Ecto neural progenitor cell (in vitro differentiated cells): ENCODE measurements at regions not wholly inside any gene's neighbourhood (a gene's known extent, or its start where the extent isn't known, plus 50 kb on each side); places are given as distances from the start of the nearest gene placed in this dataset.
"Not testable (repeated sequence)": the region's sequence is repeated elsewhere in the genome, so short reads cannot be mapped to it uniquely, and the experiment has no call there.

Experiments
- DNase-seq: peaks from one replicate; pipeline ENCODE4 v3.0.0-alpha.2; 2018; ENCODE audit warnings: low spot score

DNA sequence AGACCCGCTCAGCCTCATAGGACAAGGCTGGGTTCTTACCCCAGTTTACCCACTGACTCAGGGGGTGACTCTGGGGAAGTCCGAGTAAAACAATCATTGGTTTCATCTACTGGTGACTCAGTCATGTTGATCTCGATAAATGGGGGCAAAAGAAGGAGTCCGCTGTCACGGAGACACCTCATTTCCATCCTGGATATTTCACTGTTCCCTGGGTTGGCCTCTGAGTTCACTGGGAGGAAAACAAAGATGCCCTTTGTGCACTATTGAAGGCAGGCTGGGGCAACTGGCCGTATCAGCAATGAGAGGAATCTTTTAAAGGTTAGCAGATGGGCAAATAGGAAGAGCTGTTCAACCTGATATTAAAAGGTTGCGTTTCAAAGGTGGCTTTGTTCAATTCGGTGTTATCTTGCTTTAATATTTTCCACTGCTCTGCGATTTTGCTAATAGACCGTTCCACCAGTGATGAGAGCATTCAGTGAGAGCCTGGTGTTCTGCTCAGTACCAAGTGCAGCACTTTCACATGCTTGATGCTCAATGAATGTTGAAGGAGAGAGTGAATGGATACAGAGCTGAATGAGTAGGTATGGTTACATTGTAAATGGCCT, 110.2 kb upstream of the EGFLAM start:
- DNase-seq = no peak

GRCh38 chr5:38143384-38143783, 115.0 kb upstream of the EGFLAM start:
- DNase-seq = no peak

DNA sequence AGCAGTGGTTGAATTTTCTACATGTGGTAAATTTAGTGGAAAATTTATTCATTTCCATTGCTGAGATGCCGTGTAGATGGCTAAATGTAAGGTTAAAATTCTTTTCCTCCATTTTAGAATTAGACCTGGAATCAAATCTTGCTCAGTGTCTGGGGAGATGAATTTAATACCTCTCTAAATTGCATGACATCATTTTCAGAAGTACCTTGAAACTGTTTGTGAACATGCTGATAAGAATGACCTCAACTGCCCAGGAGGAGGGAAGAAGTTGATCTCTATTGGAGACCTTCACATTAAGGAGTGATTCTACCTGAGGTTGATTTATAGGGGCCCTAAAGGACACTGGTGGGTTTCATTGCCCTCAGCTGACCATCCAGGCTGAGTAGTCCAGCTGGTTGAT, 116.7 kb upstream of the EGFLAM start:
- DNase-seq = no peak

DNA sequence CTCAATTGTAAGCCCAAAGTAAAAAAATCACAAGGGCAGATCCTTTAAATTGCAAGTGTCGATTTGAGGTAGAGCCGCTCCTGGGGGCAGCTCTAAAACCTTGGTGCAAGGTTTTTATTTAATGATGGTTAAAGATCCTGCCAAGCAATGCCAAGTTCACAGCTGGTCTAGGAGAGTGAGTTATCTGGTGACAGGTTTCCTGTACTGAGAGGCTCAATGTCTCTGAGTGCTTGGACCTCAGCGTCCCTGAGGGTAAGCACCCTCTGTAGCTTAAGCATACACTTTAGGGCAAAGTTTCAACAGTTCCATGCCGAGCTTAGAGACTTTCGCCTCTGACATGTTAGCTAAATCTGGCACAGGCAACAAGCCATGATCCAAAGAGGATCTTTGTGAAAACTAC, 119.8 kb upstream of the EGFLAM start:
- no peak for DNase-seq

- DNase-seq = no peak
Observed at GRCh38 chr5:38135486-38136039, 122.8 kb upstream of the EGFLAM start.

GRCh38 chr5:38134810-38135209, 123.5 kb upstream of the EGFLAM start:
- no peak for DNase-seq

DNA sequence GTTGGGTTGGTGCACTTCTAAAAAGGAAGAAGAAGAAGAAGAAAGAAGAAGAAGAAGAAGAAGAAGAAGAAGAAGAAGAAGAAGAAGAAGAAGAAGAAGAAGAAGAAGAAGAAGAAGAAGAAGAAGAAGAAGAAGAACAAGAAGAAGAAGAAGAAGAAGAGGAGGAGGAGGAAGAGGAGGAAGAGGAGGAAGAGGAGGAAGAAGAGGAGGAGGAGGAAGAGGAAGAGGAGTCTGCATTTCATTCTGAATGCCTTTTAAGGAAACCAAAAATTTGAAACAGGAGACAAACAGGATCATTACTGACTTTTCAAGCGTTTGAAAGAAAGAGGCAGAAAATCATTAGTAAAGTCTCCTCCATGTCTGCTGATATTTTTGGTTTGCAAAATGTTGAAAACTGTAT, 124.1 kb upstream of the EGFLAM start:
- not testable (repeated sequence) for DNase-seq

GRCh38 chr5:38131686-38132085, 126.7 kb upstream of the EGFLAM start:
- DNase-seq = no peak

DNA sequence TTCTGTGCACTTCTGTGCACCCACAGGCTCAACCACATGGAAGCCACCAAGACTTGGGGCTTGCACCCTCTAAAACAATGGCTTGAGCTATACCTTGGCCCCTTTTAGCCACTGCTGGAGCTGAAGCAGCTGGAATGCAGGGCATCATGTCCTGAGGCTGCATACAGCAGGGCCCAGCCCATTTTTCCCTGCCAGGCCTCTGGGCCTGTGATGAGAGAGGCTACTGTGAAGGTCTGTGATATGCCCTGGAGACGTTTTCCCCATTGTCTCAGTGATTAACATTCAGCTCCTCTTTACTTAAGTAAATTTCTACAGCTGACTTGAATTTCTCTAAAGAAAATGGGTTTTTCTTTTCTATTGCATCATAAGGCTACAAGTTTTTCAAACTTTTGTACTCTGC, 134.0 kb upstream of the EGFLAM start:
- no peak for DNase-seq

DNA sequence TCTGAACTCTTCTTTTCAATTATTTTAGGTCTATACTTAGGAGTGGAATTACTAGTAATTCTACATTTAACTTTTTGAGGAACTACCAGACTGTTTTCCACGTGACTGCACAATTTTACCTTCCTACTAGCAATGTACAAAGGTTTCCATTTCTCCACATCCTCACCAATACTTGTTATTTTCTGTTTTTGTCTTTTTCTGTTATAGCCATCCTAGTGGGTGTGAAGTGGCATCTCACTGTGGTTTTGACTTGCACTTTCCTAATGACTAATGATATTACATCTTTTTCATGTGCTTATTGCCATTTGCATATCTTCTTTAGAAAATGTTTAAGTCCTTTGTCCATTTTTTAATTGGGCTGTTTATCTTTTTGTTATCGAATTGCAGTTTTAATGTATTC, 136.9 kb upstream of the EGFLAM start:
- no peak for DNase-seq

- DNase-seq = no peak
Observed at GRCh38 chr5:38119836-38120235, 138.5 kb upstream of the EGFLAM start.

GRCh38 chr5:38117784-38118479, 140.4 kb upstream of the EGFLAM start:
- no peak for DNase-seq

DNA sequence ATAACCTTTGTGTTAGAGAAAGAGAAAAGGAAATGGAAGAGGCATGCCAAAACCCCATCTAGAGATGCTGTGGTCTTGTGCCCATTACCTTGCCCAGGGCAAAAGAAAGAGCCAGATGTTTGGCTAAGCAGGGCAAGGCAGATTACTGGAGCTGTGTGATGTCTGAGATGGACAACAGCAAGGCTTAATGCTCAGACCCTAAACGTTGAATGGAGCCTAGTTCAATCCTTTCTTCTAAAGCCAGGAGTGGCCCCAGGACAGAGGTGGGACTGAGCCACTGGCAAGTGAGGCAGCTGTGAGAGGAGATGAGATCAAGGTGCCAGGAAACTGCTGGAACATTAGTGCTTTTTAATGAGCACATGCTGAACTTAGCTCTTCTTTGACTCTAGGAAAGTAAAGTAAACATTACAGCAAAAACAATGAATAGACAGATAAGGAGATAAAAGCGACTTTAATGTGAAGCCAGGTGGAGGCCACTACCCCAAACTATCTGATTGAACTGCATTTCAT, 143.0 kb upstream of the EGFLAM start:
- no peak for DNase-seq

DNA sequence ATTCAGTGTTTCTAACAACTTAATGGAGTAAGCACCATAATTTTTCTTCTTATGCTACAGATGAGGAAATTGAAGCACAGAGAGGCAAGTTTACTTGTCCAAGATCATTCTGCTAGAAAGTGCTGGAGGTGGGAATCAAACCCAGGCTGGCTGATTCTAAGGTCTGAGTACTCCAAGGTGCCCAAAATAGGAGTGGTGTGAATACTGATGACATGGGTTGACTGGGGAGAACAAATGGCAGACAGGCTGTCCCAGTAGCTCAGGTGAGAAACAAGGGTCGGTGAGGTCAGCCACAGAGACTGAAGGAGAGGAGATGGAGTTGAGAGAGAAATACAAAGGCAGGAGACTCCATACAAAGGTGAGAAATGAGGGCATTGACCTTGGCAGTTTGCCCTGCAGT, 144.5 kb upstream of the EGFLAM start:
- DNase-seq = no peak

DNA sequence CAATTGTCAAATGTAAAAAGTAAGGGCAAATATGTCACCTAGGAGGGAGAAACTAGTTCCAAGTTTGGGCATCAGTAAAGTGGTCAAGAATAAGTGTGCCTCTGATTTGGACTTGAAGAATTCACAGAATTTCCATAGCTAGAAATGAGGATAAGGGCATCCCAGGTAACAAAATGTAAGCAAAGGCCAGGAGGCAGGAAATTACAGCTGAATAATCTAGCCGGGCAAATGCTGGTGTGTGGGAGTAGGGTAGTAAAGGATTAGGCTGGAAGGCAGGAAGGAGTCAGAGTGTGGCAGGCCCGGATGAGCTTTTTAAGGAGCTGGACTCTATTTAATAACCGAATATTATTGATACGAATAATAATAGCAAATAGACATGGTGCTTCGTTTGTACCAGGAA, 144.9 kb upstream of the EGFLAM start:
- no peak for DNase-seq

DNA sequence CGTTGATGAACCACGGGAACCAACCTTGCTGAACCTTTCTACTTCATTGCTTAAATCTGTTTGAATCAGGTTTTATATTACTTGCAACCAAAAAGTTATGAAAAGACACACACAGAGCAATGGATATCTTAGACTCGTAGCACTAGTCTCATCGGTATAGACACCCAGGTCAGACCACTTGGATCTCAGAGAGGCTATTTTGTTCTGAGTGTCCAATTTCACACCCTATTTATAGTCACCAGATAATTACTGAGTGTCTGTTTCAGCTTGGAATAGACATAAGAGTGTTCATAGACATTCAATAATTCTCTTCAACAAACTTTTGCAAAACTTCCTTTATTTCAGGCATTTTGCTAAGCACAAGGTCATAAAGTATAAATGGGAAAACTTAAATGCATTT, 145.4 kb upstream of the EGFLAM start:
- no peak for DNase-seq

GRCh38 chr5:38110130-38110529, 148.2 kb upstream of the EGFLAM start:
- no peak for DNase-seq

GRCh38 chr5:38107096-38107495, 151.3 kb upstream of the EGFLAM start:
- no peak for DNase-seq

DNA sequence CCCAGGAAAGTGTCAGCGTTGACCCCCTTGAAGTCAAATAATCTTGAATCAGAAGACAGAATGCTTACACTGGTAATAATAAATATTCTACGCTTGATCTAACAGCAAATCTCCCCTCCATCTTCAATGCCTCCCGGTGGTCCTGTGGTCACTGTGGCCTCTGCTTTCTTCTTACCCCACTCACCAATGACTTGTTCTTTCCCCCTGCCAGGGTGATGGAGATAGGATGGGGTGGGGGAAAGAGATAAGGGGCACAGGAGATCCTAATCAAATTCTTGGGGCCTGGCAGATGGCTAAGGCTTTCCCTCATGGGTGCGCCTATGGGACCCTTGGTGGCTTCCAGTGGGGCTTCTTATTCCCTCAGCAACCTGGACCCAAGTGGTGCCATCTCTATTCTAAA, 152.6 kb upstream of the EGFLAM start:
- DNase-seq = no peak

DNA sequence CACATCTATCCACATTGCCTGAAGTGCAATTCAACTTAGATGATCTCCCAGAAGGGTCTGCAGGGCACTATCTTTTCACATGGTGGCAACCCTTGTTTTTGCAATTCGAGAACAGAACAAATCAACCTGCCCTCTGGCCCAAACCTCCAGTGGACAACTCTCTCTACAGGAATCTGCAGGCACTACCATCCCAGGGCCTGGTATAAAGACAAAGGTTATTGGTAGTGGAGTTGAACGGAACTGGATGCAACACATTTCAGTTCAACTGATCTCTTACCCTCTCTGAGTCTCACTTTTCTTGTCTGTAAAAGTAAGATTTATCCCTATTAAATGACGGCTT, 153.2 kb upstream of the EGFLAM start:
- DNase-seq = no peak

DNA sequence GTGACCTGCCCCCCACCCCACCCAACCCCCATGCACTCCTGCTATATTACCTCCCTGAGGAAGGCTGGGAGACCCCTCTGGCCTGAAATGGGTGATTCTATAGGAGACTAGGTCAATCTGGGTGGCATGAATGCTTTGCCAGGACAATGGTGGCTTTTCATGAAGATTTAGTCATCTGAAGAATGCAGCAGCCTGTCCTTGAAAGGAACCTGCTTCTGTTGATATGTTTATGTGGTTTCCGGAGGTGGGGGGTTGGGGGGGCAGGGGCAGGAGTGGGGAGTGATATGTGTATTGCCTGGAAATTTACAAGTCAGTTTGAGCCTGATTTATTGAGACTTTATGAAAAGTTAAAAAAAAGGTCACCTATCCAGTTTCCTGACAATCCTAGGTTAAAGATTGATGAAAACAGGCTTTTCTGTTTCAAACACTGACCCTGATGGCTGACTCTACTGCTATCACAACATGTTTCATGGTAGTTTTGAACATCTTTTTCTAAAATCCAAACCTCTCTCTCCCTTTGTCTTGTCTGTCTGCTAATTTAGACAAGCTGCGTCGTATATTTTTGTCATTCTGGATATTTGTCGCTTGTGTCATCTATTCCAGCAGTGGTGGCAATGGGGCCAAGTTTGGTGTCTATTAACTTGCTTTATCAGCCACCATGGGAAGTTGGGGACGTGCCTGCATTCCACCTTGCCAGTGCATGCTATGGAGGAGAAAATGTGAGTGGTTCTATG, 153.7 kb upstream of the EGFLAM start:
- no peak for DNase-seq

GRCh38 chr5:38101897-38102296, 156.5 kb upstream of the EGFLAM start:
- DNase-seq = no peak
